H9 (cell line): ENCODE measurements at regions not wholly inside any gene's neighbourhood (a gene's known extent, or its start where the extent isn't known, plus 50 kb on each side); places are given as distances from the start of the nearest gene placed in this dataset.

Experiments used
- DNase-seq: peaks from one replicate; pipeline ENCODE4 v3.0.0-alpha.2; 2017
- H2AFZ ChIP-seq: one replicate; pipeline ENCODE4 v1.6.1; 2013; ENCODE audit warnings: mild to moderate bottlenecking, low read length, control low read depth, moderate library complexity
- H2AK5ac ChIP-seq: 2 replicates; pipeline ENCODE4 v1.6.1; 2013; ENCODE audit warnings: low read length, control low read depth, mixed read lengths; ENCODE audit not compliant: insufficient read length
- H2BK120ac ChIP-seq: one replicate; pipeline ENCODE4 v1.6.1; 2013; ENCODE audit warnings: low read depth, mild to moderate bottlenecking, low read length, control low read depth, inconsistent platforms; ENCODE audit not compliant: poor library complexity, severe bottlenecking
- H2BK12ac ChIP-seq: 2 replicates; pipeline ENCODE4 v1.6.1; 2013; ENCODE audit warnings: low read length, control low read depth, mixed read lengths, low read depth; ENCODE audit not compliant: insufficient read length
- H2BK15ac ChIP-seq: 2 replicates; pipeline ENCODE4 v1.6.1; 2013; ENCODE audit warnings: low read depth, low read length, control low read depth
- H2BK20ac ChIP-seq: one replicate; pipeline ENCODE4 v1.6.1; 2013; ENCODE audit warnings: low read depth, mild to moderate bottlenecking, low read length, control low read depth, inconsistent platforms; ENCODE audit not compliant: poor library complexity, severe bottlenecking
- H2BK5ac ChIP-seq: 2 replicates; pipeline ENCODE4 v1.6.1; 2013; ENCODE audit warnings: low read length, control low read depth, mixed read lengths; ENCODE audit not compliant: insufficient read length
- H3K14ac ChIP-seq: 2 replicates; pipeline ENCODE4 v1.6.1; 2013; ENCODE audit warnings: low read length, control low read depth; ENCODE audit not compliant: insufficient read depth
- H3K18ac ChIP-seq: 2 replicates; pipeline ENCODE4 v1.6.1; 2013; ENCODE audit warnings: low read depth, mild to moderate bottlenecking, mixed read lengths, low read length, control low read depth; ENCODE audit not compliant: insufficient read length
- H3K23ac ChIP-seq: 2 replicates; pipeline ENCODE4 v1.6.1; 2013; ENCODE audit warnings: low read length, control low read depth, mixed read lengths, low read depth; ENCODE audit not compliant: insufficient read length
- H3K23me2 ChIP-seq: 2 replicates; pipeline ENCODE4 v1.6.1; 2013; ENCODE audit warnings: low read depth, mild to moderate bottlenecking, mixed read lengths, low read length, control low read depth; ENCODE audit not compliant: insufficient read length, poor library complexity, severe bottlenecking
- H3K27ac ChIP-seq: 2 replicates; pipeline ENCODE4 v1.5.1; 2013; ENCODE audit warnings: low read length, control low read depth, mixed read lengths, low read depth; ENCODE audit not compliant: insufficient read length
- H3K27me3 ChIP-seq: 2 replicates; pipeline ENCODE4 v1.6.1; 2013; ENCODE audit warnings: low read length, control low read depth, inconsistent platforms; ENCODE audit not compliant: insufficient read depth
- H3K4ac ChIP-seq: 2 replicates; pipeline ENCODE4 v1.6.1; 2013; ENCODE audit warnings: low read depth, mild to moderate bottlenecking, control low read depth, inconsistent platforms, low read length, moderate library complexity
- H3K4me1 ChIP-seq: 2 replicates; pipeline ENCODE4 v1.6.1; 2013; ENCODE audit warnings: low read length, control low read depth, inconsistent platforms; ENCODE audit not compliant: insufficient read depth
- H3K4me2 ChIP-seq: 2 replicates; pipeline ENCODE4 v1.6.1; 2013; ENCODE audit warnings: low read length, control low read depth, mixed read lengths; ENCODE audit not compliant: insufficient read length, insufficient read depth
- H3K56ac ChIP-seq: 2 replicates; pipeline ENCODE4 v1.6.1; 2013; ENCODE audit warnings: low read depth, mild to moderate bottlenecking, mixed read lengths, low read length, control low read depth; ENCODE audit not compliant: insufficient read length
- H3K79me1 ChIP-seq: 2 replicates; pipeline ENCODE4 v1.6.1; 2013; ENCODE audit warnings: low read depth, mild to moderate bottlenecking, moderate library complexity, low read length, control low read depth, inconsistent platforms; ENCODE audit not compliant: insufficient read depth, poor library complexity, severe bottlenecking
- H3K79me2 ChIP-seq: 2 replicates; pipeline ENCODE4 v1.6.1; 2013; ENCODE audit warnings: low read length, control low read depth, inconsistent platforms; ENCODE audit not compliant: insufficient read depth
- H3K9ac ChIP-seq: 2 replicates; pipeline ENCODE4 v1.6.1; 2013; ENCODE audit warnings: low read length, control low read depth, mixed read lengths; ENCODE audit not compliant: insufficient read length; ENCODE audit errors: extremely low read depth
- H3K9me3 ChIP-seq: one replicate; pipeline ENCODE4 v1.6.1; 2013; ENCODE audit warnings: low read depth, low read length, inconsistent platforms; ENCODE audit not compliant: control insufficient read depth
- H3T11ph ChIP-seq: one replicate; pipeline ENCODE4 v1.6.1; 2013; ENCODE audit warnings: mild to moderate bottlenecking, low read length, control low read depth, inconsistent platforms
- H4K20me1 ChIP-seq: one replicate; pipeline ENCODE4 v1.6.1; 2013; ENCODE audit not compliant: control insufficient read depth, insufficient read length, insufficient read depth
- H4K5ac ChIP-seq: 2 replicates; pipeline ENCODE4 v1.6.1; 2013; ENCODE audit warnings: low read depth, mild to moderate bottlenecking, mixed read lengths, low read length, control low read depth; ENCODE audit not compliant: insufficient read length
- H4K8ac ChIP-seq: replicated peaks from 2 replicates; pipeline ENCODE4 v1.6.1; 2013; ENCODE audit warnings: low read length, control low read depth, mixed read lengths, low read depth; ENCODE audit not compliant: insufficient read length
- H4K91ac ChIP-seq: 2 replicates; pipeline ENCODE4 v1.6.1; 2013; ENCODE audit warnings: low read depth, mild to moderate bottlenecking, moderate library complexity, mixed read lengths, low read length, control low read depth; ENCODE audit not compliant: insufficient read length
- H3K27ac Mint-ChIP-seq, 3 experiments: 2 replicates in 2 of 3; 3 replicates in 1 of 3; pipeline ENCODE4 v1.8.0; 2020 to 2021; ENCODE audit warnings: mixed read lengths in 3 of 3, mild to moderate bottlenecking in 1 of 3, moderate library complexity in 1 of 3
- H3K27me3 Mint-ChIP-seq: 2 replicates; pipeline ENCODE4 v1.8.0; 2021; ENCODE audit warnings: low read depth, mild to moderate bottlenecking, moderate library complexity, mixed read lengths
- H3K36me3 Mint-ChIP-seq, 3 experiments: 2 replicates in 2 of 3; 3 replicates in 1 of 3; pipeline ENCODE4 v1.8.0; 2020 to 2021; ENCODE audit warnings: low read depth in 3 of 3, mixed read lengths in 3 of 3; ENCODE audit not compliant: insufficient read depth in 1 of 3
- H3K4me1 Mint-ChIP-seq, 2 experiments: 2 replicates each; pipeline ENCODE4 v1.8.0; 2020; ENCODE audit warnings: mixed read lengths in 2 of 2
- H3K4me3 Mint-ChIP-seq, 2 experiments: 2 replicates in 1 of 2; 3 replicates in 1 of 2; pipeline ENCODE4 v1.8.0; 2020 to 2021; ENCODE audit warnings: mild to moderate bottlenecking in 2 of 2, mixed read lengths in 2 of 2, moderate library complexity in 1 of 2
- H3K9me3 Mint-ChIP-seq, 2 experiments: 2 replicates in 1 of 2; 3 replicates in 1 of 2; pipeline ENCODE4 v1.8.0; 2020; ENCODE audit warnings: mild to moderate bottlenecking in 2 of 2, mixed read lengths in 2 of 2, moderate library complexity in 1 of 2
- CTCF ChIP-seq: fragments of 200-600 bp; sonication (generic); conservative IDR thresholded peaks from 3 replicates; pipeline ENCODE4 v1.8.0; 2021; ENCODE audit warnings: antibody characterized with exemption, mild to moderate bottlenecking
- WGBS: extraction: QIAGEN DNeasy Blood & Tissue Kit; methylation state at CpG from one replicate; pipeline ENCODE4 v1.1.7; 2013; ENCODE audit warnings: missing lambda C conversion rate, low lambda C conversion rate, mixed read lengths; ENCODE audit not compliant: insufficient read length; ENCODE audit errors: extremely low coverage; 5-methylcytosine and 5-hydroxymethylcytosine counted together

DNA sequence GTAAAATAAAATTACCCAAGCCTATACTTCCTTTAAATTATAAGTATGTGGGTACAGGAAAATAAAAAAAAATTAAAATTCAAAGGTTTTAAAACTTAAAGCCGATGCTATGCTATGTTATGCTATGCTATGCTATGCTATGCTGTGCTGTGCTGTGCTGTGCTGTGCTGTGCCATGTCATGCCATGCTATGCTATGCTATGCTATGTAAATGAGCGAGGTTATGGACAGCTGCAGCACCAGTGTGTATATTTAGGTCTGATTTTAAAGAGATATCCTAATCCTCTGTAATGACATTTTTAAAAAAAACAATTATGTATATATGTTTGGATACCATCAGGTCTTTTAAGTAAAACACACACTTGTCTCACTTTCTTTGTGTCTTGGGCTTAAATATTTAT, 1822.0 kb upstream of the SEL1L start:
- no peak overlapping the region for H3K9ac ChIP-seq
- Mint-ChIP-seq H3K27ac (no peak overlapping the region), H3K27me3 (no peaks in the 10 kb centered on the region), H3K36me3 (no peaks in the 10 kb centered on the region), H3K4me1 (no peaks in the 10 kb centered on the region), H3K4me3 (no peak overlapping the region), H3K9me3 (no peaks in the 10 kb centered on the region)
- H3K79me1 ChIP-seq, result no peaks in the 10 kb centered on the region
- H2BK15ac ChIP-seq, result no peak overlapping the region
- no peaks in the 10 kb centered on the region for H3K27me3 ChIP-seq
- no peak overlapping the region for H2BK120ac ChIP-seq
- no peaks in the 10 kb centered on the region for H3K23me2 ChIP-seq
- no peaks in the 10 kb centered on the region for H3K9me3 ChIP-seq
- H3K18ac ChIP-seq, result no peak overlapping the region
- no peak for DNase-seq
- no peak overlapping the region for H2AK5ac ChIP-seq
- no peaks in the 10 kb centered on the region for H3K79me2 ChIP-seq
- H4K8ac ChIP-seq, result no peak overlapping the region
- no peak overlapping the region for H3K4me2 ChIP-seq
- H4K91ac ChIP-seq, result no peak overlapping the region
- no peak overlapping the region for H4K5ac ChIP-seq
- no peaks in the 10 kb centered on the region for H4K20me1 ChIP-seq
- no peak overlapping the region for H3K23ac ChIP-seq
- no peak overlapping the region for H2AFZ ChIP-seq
- H2BK20ac ChIP-seq, result no peak overlapping the region
- no CpG with 5 or more reads among the region's 2 CpGs for WGBS
- H2BK5ac ChIP-seq, result no peak overlapping the region
- H3T11ph ChIP-seq, result no peak overlapping the region
- H3K56ac ChIP-seq, result no peak overlapping the region
- H3K4ac ChIP-seq, result no peak overlapping the region
- H3K27ac ChIP-seq, result no peak overlapping the region
- no peak overlapping the region for H3K14ac ChIP-seq
- H3K4me1 ChIP-seq, result no peaks in the 10 kb centered on the region
- H2BK12ac ChIP-seq, result no peak overlapping the region
- TF ChIP-seq CTCF, result no peak
